SK-N-SH treated with all-trans-retinoic acid at 6 μM for 48 hours (cell line): ENCODE measurements at regions not wholly inside any gene's neighbourhood (a gene's known extent, or its start where the extent isn't known, plus 50 kb on each side); places are given as distances from the start of the nearest gene placed in this dataset.

ENCODE experiments used
- BACH2 ChIP-seq: fragments of 250-450 bp; sonication (Bioruptor Pico); IDR thresholded peaks from 2 replicates; pipeline ENCODE4 v1.9.0; 2021; ENCODE audit warnings: mild to moderate bottlenecking, borderline replicate concordance
- CREB5 ChIP-seq: fragments of 250-450 bp; sonication (Bioruptor Pico); IDR thresholded peaks from 2 replicates; pipeline ENCODE4 v1.5.1; 2020; ENCODE audit warnings: low read depth, mild to moderate bottlenecking, moderate library complexity
- CSRNP3 ChIP-seq: fragments of 250-450 bp; sonication (Bioruptor Pico); IDR thresholded peaks from 2 replicates; pipeline ENCODE4 v1.5.1; 2021; ENCODE audit warnings: mild to moderate bottlenecking, moderate library complexity
- PATZ1 ChIP-seq: fragments of 250-450 bp; sonication (Bioruptor Pico); IDR thresholded peaks from 2 replicates; pipeline ENCODE4 v1.8.0; 2020; ENCODE audit warnings: mild to moderate bottlenecking, moderate library complexity, borderline replicate concordance
- POU6F1 ChIP-seq: fragments of 250-450 bp; sonication (Bioruptor Pico); IDR thresholded peaks from 2 replicates; pipeline ENCODE4 v1.8.0; 2021; ENCODE audit warnings: low read depth, mild to moderate bottlenecking, moderate library complexity, borderline replicate concordance
- RARB ChIP-seq: fragments of 250-450 bp; sonication (Bioruptor Pico); IDR thresholded peaks from 2 replicates; pipeline ENCODE4 v1.8.0; 2021; ENCODE audit warnings: mild to moderate bottlenecking, moderate library complexity
- TCF4 ChIP-seq: fragments of 250-450 bp; sonication (Bioruptor Pico); IDR thresholded peaks from 2 replicates; pipeline ENCODE4 v1.8.0; 2021; ENCODE audit warnings: mild to moderate bottlenecking, moderate library complexity, borderline replicate concordance
- TOX ChIP-seq: fragments of 250-450 bp; sonication (Bioruptor Pico); IDR thresholded peaks from 2 replicates; pipeline ENCODE4 v1.8.0; 2021; ENCODE audit warnings: mild to moderate bottlenecking, moderate library complexity, borderline replicate concordance
- ZFP30 ChIP-seq: fragments of 450-650 bp; formaldehyde crosslinking; IDR thresholded peaks from 2 replicates; pipeline ENCODE4 v1.5.0; 2022; ENCODE audit warnings: mild to moderate bottlenecking, moderate library complexity
- ZNF565 ChIP-seq: fragments of 450-650 bp; formaldehyde crosslinking; conservative IDR thresholded peaks from 2 replicates; pipeline ENCODE4 v1.5.0; 2020; ENCODE audit warnings: low read depth, mild to moderate bottlenecking, moderate library complexity
- ZNF8 ChIP-seq: fragments of 450-650 bp; formaldehyde crosslinking; IDR thresholded peaks from 2 replicates; pipeline ENCODE4 v1.5.0; 2020; ENCODE audit warnings: mild to moderate bottlenecking, moderate library complexity
- TF ChIP-seq, protein P1 (sequence below): fragments of 250-450 bp; sonication (Bioruptor Pico); IDR thresholded peaks from 2 replicates; pipeline ENCODE4 v1.5.0; 2020; ENCODE audit warnings: mild to moderate bottlenecking, moderate library complexity

DNA sequence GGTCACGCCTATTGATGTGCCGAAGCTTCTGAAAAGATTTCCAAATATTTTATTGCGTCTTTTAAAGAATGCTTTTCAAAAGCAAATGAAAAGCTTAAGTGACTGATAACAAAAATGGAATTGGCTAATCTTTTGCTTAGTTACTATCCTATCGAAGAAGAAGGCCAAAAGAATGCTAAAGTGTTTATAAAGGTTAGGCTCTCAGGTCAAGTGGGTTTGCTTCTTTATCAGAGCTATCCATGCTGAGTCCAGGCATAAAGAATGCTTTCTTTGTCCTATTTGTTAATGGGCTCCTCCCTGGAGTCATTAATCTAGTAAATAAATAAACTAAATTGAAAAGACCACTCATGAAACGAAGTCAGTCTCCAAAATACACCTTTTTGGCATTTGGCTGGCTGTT, 133.4 kb upstream of the LYPLAL1 start:
- no peak for TF ChIP-seq BACH2 (CRISPR knock-in tag)
- no peak for TF ChIP-seq ZFP30 (CRISPR knock-in tag)
- no peak for TF ChIP-seq ZNF8 (CRISPR knock-in tag)
- no peak for TF ChIP-seq PATZ1 (CRISPR knock-in tag)
- no peak for TF ChIP-seq ZNF565
- TF ChIP-seq CSRNP3 (CRISPR knock-in tag) = no peak
- TF ChIP-seq CREB5 (CRISPR knock-in tag) = no peak
- TF ChIP-seq RARB (CRISPR knock-in tag) = no peak
- TF ChIP-seq, protein P1, sequence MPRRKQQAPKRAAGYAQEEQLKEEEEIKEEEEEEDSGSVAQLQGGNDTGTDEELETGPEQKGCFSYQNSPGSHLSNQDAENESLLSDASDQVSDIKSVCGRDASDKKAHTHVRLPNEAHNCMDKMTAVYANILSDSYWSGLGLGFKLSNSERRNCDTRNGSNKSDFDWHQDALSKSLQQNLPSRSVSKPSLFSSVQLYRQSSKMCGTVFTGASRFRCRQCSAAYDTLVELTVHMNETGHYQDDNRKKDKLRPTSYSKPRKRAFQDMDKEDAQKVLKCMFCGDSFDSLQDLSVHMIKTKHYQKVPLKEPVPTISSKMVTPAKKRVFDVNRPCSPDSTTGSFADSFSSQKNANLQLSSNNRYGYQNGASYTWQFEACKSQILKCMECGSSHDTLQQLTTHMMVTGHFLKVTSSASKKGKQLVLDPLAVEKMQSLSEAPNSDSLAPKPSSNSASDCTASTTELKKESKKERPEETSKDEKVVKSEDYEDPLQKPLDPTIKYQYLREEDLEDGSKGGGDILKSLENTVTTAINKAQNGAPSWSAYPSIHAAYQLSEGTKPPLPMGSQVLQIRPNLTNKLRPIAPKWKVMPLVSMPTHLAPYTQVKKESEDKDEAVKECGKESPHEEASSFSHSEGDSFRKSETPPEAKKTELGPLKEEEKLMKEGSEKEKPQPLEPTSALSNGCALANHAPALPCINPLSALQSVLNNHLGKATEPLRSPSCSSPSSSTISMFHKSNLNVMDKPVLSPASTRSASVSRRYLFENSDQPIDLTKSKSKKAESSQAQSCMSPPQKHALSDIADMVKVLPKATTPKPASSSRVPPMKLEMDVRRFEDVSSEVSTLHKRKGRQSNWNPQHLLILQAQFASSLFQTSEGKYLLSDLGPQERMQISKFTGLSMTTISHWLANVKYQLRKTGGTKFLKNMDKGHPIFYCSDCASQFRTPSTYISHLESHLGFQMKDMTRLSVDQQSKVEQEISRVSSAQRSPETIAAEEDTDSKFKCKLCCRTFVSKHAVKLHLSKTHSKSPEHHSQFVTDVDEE (CRISPR knock-in tag) = no peak
- no peak for TF ChIP-seq TOX (CRISPR knock-in tag)
- no peak for TF ChIP-seq POU6F1 (CRISPR knock-in tag)
- TF ChIP-seq TCF4 = no peak
